ENCODE measurements at regions not wholly inside any gene's neighbourhood (a gene's known extent, or its start where the extent isn't known, plus 50 kb on each side); places are given as distances from the start of the nearest gene placed in this dataset.

DNA sequence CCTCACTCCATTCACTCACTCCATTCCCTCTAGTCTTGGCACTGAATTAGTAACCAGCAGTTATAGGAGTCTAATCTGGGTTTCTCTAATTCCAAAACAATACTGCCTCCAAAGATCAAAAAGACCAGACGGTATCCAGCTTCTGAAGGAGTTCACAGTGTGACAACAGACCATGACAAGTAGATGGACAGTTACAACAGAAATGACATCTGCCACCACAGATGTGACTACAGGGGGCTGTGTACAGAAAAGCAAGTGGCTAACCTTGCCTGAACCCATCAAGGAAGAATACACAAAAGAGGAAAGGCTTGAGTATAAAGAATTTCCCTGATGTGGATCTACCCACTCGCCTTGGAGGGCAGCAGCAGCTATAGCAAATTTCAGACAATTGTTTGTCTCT lies 112.4 kb downstream of the ACTL7B start:
- TF ChIP-seq, protein P1, sequence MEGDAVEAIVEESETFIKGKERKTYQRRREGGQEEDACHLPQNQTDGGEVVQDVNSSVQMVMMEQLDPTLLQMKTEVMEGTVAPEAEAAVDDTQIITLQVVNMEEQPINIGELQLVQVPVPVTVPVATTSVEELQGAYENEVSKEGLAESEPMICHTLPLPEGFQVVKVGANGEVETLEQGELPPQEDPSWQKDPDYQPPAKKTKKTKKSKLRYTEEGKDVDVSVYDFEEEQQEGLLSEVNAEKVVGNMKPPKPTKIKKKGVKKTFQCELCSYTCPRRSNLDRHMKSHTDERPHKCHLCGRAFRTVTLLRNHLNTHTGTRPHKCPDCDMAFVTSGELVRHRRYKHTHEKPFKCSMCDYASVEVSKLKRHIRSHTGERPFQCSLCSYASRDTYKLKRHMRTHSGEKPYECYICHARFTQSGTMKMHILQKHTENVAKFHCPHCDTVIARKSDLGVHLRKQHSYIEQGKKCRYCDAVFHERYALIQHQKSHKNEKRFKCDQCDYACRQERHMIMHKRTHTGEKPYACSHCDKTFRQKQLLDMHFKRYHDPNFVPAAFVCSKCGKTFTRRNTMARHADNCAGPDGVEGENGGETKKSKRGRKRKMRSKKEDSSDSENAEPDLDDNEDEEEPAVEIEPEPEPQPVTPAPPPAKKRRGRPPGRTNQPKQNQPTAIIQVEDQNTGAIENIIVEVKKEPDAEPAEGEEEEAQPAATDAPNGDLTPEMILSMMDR (IDR thresholded peaks at IDR 0.05): no peak
- no peak for TF ChIP-seq POLR2A (IDR thresholded peaks at IDR 0.05)
